ENCODE measurements at regions not wholly inside any gene's neighbourhood (a gene's known extent, or its start where the extent isn't known, plus 50 kb on each side); places are given as distances from the start of the nearest gene placed in this dataset.

- DNase-seq: peak; percentile 48
Measured at GRCh38 chr5:74576941-74577456, 63.5 kb downstream of the ENC1 start.

GRCh38 chr5:74575741-74576538 is 64.6 kb downstream of the ENC1 start:
- peak; percentile 30 for DNase-seq

DNA sequence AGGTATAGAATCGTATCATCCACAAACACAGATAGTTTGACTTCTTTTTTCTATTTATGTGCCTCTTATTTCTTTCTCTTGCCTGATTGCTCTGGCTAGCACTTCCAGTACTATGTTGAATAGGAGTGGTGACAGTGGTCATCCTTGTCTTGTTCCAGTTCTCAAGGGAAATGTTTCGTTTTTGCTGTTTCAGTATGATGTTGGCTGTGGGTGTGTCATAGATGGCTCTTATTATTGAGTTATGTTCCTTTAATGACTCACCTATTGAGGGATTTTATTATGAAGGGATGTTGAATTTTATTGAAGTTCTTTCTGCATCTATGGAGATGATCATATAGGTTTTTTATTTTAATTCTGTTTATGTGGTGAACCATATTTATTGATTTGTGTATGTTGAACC is 70.3 kb downstream of the ENC1 start:
- DNase-seq: no peak

DNA sequence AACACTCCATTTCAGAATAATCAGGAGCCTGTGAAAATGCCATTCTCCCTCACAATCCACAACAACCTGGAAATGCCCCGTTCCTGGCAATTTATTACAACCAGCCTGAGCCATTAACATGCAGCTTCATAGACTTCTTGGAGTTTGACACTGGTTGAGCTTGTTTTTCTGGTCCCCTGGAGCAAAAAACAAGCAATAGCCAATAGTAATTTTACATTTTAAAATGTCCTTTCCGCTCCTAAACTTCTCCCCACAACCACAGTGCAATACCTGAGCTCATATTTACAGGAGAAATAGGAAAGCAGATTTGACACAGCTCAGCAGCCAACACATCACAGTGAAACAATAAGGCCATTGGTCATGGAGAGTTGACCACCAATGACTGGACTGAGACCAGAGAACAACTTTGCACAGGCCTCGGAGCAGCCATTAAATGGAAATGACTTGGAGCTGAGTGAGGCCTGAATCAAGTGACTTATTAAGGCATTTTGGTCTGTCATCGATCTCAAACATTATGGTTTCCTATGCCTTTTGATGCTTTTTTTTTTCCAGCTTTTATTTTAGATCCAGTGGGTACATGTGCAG is 73.0 kb downstream of the ENC1 start:
- DNase-seq: no peak

DNA sequence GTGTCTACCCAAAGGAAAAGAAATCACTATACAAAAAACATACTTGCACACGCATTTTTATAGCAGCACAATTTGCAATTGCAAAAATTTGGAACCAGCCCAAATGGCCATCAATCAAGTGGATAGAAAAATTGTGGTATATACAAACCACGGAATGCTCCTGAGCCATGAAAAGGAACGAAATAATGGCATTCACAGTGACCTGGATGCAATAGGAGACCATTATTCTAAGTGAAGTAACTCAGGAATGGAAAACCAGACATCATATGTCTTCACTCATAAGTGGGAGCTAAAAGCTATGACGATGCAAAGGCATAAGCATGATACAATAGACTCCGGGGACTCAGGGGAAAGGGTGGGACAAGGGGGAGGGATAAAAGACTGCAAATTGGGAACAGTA is 78.4 kb downstream of the ENC1 start:
- DNase-seq: no peak

DNA sequence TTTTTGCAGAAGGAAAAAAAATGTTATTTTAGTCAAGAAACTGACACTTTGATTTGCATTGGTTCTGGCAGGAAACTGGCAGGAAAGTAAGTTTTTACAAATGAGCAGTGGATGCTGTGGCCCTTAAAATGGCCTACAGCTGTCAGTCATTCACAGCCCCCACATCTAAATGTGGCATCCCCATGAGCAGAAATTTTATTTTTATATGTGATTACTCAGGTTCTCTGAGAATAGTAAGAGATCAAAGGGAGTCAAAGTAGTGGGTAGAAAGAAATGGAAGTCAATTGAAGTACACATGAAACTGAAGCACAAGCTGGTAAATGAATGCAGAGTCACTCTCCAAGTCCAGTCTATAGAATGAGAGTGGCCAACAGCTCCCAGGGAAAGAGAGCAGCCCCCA is 80.3 kb downstream of the ENC1 start:
- no peak for DNase-seq

GRCh38 chr5:74556631-74557595 is 83.6 kb downstream of the ENC1 start:
- DNase-seq: no peak

- no peak for DNase-seq
Measured at GRCh38 chr5:74556006-74556405, 84.5 kb downstream of the ENC1 start.

DNA sequence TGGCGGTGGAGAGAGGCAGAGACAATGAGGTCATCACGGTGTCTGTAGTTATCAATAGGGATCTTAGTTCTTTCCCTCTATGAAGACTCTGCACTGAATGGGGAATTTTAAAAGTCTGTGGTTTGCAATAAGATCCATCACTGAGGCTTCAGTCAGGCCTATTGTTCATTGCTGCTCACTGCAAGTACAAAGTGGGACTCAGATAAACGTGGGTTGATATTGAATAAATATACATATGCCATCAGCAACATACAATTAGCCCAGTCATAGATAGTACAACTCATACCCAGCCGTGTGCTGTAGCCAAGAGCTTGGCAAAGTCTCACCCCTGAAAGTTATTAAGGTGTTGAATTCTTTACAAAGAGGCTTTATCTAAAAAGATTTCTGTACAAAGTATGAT is 88.4 kb downstream of the ENC1 start:
- DNase-seq: no peak

DNA sequence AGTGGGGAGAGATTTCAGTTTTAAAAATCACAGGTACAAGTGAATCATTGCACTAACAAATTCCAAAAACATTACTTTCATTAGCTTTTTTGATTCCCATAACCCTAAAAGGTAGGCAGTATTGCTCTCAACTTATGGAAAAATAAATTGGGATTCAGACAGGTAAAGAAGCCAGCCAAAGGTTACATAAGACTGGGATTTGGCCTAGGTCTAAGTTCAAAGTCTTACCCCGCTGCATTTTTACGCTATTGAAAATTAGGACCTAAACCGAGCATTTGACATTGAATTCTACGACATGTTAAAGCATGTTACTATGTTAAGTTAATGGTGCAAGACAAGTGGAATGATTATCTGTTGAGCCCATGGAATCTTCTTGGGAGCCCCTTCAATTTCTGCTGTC is 89.6 kb downstream of the ENC1 start:
- DNase-seq: no peak

- DNase-seq: no peak
Measured at GRCh38 chr5:74549384-74549783, 91.1 kb downstream of the ENC1 start.

DNA sequence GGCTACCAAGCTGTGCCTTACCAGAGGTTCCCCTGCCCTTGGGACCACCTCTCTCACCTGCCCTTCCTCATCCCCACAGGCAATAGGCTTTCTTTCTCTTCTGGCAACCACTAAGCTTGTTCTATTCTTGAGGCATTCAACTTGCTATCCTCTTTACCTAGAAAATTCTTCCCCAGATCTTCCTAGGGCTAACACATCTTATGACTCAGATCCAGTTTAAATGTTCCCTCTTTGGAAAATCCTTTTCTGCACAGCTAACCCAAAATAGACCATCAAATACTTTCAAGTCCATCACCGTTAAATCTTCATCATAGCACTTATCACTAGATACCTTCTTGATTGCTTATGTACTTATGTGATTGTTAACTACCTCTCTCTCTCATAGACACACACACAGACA is 93.7 kb downstream of the ENC1 start:
- DNase-seq: no peak

- DNase-seq: no peak
Measured at GRCh38 chr5:74544811-74545210, 95.7 kb downstream of the ENC1 start.

GRCh38 chr5:74543162-74543995 is 97.1 kb downstream of the ENC1 start:
- no peak for DNase-seq

DNA sequence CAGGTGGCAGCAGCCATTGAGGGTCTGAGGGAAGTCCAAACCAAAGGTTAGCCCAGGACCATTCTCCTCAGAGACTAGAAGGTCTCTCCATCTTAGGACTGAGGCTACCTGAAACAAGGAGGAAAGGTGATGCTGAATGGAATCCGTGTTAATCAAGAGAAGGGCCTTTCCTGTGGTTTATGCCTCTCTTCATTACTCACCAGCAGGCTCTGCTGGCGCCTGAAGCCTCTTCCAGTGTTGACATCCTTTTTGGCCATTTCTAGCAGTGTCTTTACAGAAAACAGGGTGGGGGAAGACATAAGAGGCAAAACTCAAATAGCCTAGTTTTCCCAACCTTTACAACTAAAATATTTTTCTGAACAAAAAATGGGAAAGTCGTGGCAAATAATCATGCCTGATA is 98.0 kb downstream of the ENC1 start:
- DNase-seq: no peak

GRCh38 chr5:74541381-74541781 is 99.1 kb downstream of the ENC1 start:
- DNase-seq: no peak

GRCh38 chr5:74540622-74541021 is 99.9 kb downstream of the ENC1 start:
- DNase-seq: no peak

DNA sequence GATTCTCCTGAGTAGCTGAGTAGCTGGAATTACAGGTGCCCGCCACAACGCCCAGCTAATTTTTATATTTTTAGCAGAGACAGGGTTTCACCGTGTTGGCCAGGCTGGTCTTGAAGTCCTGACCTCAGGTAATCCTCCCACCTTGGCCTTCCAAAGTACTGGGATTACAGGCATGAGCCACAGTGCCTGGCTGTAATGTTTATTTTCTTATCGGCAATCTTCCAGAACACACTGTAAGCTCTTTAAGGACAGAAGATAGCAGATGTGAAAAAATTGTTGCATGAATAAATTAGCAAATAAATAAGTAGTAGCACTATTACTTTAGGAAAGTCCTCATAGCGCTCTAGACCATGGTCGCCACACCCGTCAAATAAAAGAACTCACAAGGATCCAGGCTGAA is 100.5 kb downstream of the ENC1 start:
- no peak for DNase-seq

- DNase-seq: peak; percentile 6
Measured at GRCh38 chr5:74538206-74538661, 102.3 kb downstream of the ENC1 start.

DNA sequence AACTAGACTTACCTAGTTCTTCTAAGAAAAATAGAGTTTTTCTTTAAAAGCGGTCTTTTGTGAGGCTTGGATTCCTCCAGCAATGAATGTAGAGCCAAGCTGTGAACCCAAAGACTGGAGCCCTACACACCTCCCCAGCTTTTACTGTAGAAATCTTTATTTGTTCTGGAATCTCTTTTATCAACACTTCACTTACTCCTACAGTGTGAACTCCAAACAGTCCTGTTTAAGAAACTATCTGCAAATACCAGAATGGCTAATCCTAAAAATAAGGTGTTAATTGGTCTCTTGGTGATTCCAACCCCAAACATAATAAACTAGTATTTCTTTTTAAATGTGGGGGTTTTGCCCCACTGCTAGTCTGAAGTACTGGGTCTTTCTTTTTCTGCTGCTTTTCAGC is 103.9 kb downstream of the ENC1 start:
- DNase-seq: no peak

DNA sequence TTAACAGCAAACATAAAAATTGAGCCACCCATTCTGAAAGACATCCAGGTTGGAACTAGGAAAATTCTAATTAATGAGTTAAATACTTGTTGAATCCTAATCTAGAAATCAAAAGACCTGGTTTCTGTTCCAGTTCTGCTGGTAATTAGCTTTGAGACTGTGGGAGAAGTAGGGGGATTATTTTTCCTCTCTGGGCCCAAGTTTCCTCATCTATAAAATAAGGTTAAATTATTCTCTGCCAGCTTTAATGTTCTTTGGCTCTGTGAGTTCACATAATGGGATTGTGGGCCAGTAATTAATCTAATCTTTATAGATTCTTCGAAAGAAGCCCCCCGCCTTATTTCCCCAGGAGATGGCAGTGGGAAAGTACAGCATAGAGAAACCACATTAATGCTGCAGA is 104.6 kb downstream of the ENC1 start:
- no peak for DNase-seq

DNA sequence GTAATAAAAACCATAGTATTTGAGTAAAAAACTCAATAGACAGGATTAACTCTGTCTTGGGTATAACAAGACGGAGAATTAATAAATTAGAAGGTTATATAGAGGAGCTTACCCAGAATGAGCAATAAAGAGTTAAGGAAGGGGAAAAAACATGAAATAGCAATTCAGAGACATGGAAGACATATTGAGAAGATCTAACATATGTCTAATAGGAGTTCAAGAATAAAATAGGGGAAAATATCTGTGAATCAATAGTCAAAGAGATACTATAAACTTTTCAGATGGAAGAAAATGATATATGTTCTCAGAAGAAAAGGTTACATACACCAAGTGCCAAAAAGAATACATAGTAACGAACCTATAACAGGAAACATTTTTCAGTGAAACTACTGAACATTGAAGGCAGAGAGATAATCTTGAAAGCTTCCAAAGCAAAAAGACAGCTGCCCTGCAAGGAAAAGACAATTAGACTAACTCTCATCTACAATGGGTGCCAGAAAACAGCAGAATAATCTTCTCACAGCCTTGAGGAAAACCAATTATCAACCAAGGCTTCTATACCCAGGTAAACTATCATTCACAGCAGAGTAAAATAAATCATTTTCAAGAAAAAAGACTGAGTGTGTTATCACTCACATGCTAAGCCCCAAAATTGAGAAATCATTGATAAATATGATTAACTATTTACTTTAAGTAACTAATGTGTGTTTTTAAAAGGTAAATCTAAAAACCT is 106.0 kb downstream of the ENC1 start:
- DNase-seq: no peak

Data from CD4-positive, alpha-beta T cell treated with Interleukin-17A for 1 hour (primary cell).